Stimulated activated naive CD8-positive, alpha-beta T cell treated with anti-CD3 and anti-CD28 coated beads, Interleukin-15, Interleukin-2, amounts not matched to agents 100 U/mL and 50 U/mL, for 24 hours (primary cell): ENCODE measurements at regions not wholly inside any gene's neighbourhood (a gene's known extent, or its start where the extent isn't known, plus 50 kb on each side); places are given as distances from the start of the nearest gene placed in this dataset.
A peak's percentile ranks its signal among the peaks of the same experiment; 100 is the strongest.

Experiments used
- ATAC-seq: fragments of 150-1000 bp; cut with Tn5 transposase; one replicate; pipeline ENCODE4 v1.10.0; 2021
- DNase-seq: peaks from one replicate; pipeline ENCODE4 v3.0.0; 2021

- no peak for DNase-seq
- ATAC-seq: no peak
These were observed 138.9 kb upstream of the CCND2 start for GRCh38 chr12:4134448-4135263.

GRCh38 chr12:4133636-4134447 is 139.7 kb upstream of the CCND2 start:
- no peak for DNase-seq

GRCh38 chr12:4133029-4133428 is 140.5 kb upstream of the CCND2 start:
- ATAC-seq (no peak), DNase-seq (no peak)

More at GRCh38 chr12:4133636-4134447, 139.7 kb upstream of the CCND2 start:
- ATAC-seq: no peak

GRCh38 chr12:4121506-4122020 is 152.0 kb upstream of the CCND2 start:
- DNase-seq (no peak), ATAC-seq (no peak)

- ATAC-seq (no peak), DNase-seq (no peak)
These were observed 153.1 kb upstream of the CCND2 start for GRCh38 chr12:4120316-4120917.

- DNase-seq (peak; percentile 61), ATAC-seq (peak; percentile 71)
These were observed 154.3 kb upstream of the CCND2 start for GRCh38 chr12:4119157-4119761.

GRCh38 chr12:4118601-4119156 is 154.9 kb upstream of the CCND2 start:
- DNase-seq: no peak
- ATAC-seq: peak; percentile 14

- DNase-seq: no peak
- ATAC-seq: no peak
These were observed 155.5 kb upstream of the CCND2 start for GRCh38 chr12:4118017-4118510.

GRCh38 chr12:4117386-4118016 is 156.1 kb upstream of the CCND2 start:
- ATAC-seq (no peak), DNase-seq (no peak)

- no peak for ATAC-seq
These were observed 157.1 kb upstream of the CCND2 start for GRCh38 chr12:4116251-4117111.

GRCh38 chr12:4115570-4115969 is 158.0 kb upstream of the CCND2 start:
- DNase-seq (no peak), ATAC-seq (peak; percentile 31)

More at GRCh38 chr12:4116251-4117111, 157.1 kb upstream of the CCND2 start:
- DNase-seq: no peak

- ATAC-seq: no peak
- peak; percentile 53 for DNase-seq
These were observed 158.6 kb upstream of the CCND2 start for GRCh38 chr12:4114986-4115385.

- ATAC-seq (no peak), DNase-seq (no peak)
These were observed 160.7 kb upstream of the CCND2 start for GRCh38 chr12:4112734-4113325.

GRCh38 chr12:4112290-4112689 is 161.3 kb upstream of the CCND2 start:
- DNase-seq (no peak), ATAC-seq (peak; percentile 10)

GRCh38 chr12:4111010-4111409 is 162.6 kb upstream of the CCND2 start:
- no peak for DNase-seq

GRCh38 chr12:4109826-4110225 is 163.7 kb upstream of the CCND2 start:
- ATAC-seq (no peak), DNase-seq (no peak)

More at GRCh38 chr12:4111010-4111409, 162.6 kb upstream of the CCND2 start:
- no peak for ATAC-seq

GRCh38 chr12:4108803-4109345 is 164.7 kb upstream of the CCND2 start:
- ATAC-seq (no peak), DNase-seq (no peak)

GRCh38 chr12:4107911-4108697 is 165.5 kb upstream of the CCND2 start:
- DNase-seq (no peak), ATAC-seq (peak; percentile 2)
